GM12878 (cell line): ENCODE measurements at regions not wholly inside any gene's neighbourhood (a gene's known extent, or its start where the extent isn't known, plus 50 kb on each side); places are given as distances from the start of the nearest gene placed in this dataset.

ENCODE experiments used
- ATAC-seq: fragments of 200-7000 bp; cut with Tn5 transposase; 3 replicates; pipeline ENCODE4 v1.9.1; 2020; ENCODE audit warnings: mild to moderate bottlenecking, moderate library complexity
- BruUV-seq: library from RNA; stranded (reverse); fragments of 400-500 nt; replicated peaks from 2 replicates; lab custom pipeline; 2021; lab: Mats Ljungman, UMichigan
- CTCF ChIA-PET: fragments of 300-600 bp; sonication (Branson Sonifier 250); formaldehyde crosslinking; extraction: SDS; loops from one replicate; lab custom pipeline; 2021; ENCODE audit warnings: inconsistent platforms; lab: Yijun Ruan, JAX
- POLR2A ChIA-PET: fragments of 350-600 bp; formaldehyde crosslinking; extraction: SDS; loops from one replicate; lab custom pipeline; 2021; ENCODE audit warnings: inconsistent platforms; lab: Charles Lee
- RAD21 ChIA-PET: fragments of 300-600 bp; sonication (Branson Sonifier 250); formaldehyde crosslinking; loops from one replicate; lab custom pipeline; 2023; ENCODE audit warnings: antibody characterized with exemption; ENCODE audit not compliant: unreplicated experiment; lab: Charles Lee
- SMC1A ChIA-PET: fragments of 300-600 bp; sonication (Branson Sonifier 250); formaldehyde crosslinking; loops from one replicate; lab custom pipeline; 2023; ENCODE audit not compliant: unreplicated experiment, uncharacterized antibody; lab: Charles Lee
- DNase-seq: peaks from one replicate; pipeline ENCODE4 v3.0.0-alpha.2; 2011; ENCODE audit warnings: low read depth, low spot score
- FAIRE-seq: peaks from 3 replicates; lab custom pipeline; 2011; peaks lifted over from hg19 to GRCh38; lab: Jason Lieb, UNC
- H2AFZ ChIP-seq: 2 replicates; pipeline ENCODE4 v1.6.0; 2011; ENCODE audit warnings: low read depth, low read length, control low read depth; ENCODE audit not compliant: control insufficient read depth
- H3K27ac ChIP-seq: 2 replicates; pipeline ENCODE4 v1.5.1; 2011; ENCODE audit warnings: control low read depth; ENCODE audit not compliant: control insufficient read depth, insufficient read depth
- H3K27me3 ChIP-seq, 2 experiments: replicated peaks in 1 of 2; 2 replicates each; pipeline versions ENCODE4 v1.6.0 to v1.6.1; 2011; ENCODE audit warnings: low read length in 1 of 2; ENCODE audit not compliant: control insufficient read depth in 2 of 2, insufficient read depth in 2 of 2
- H3K36me3 ChIP-seq, 2 experiments: 2 replicates each; pipeline ENCODE4 v1.5.1; 2011; ENCODE audit warnings: low read length in 1 of 2; ENCODE audit not compliant: control insufficient read depth in 2 of 2, insufficient read depth in 2 of 2
- H3K4me1 ChIP-seq: 2 replicates; pipeline ENCODE4 v1.6.1; 2011; ENCODE audit warnings: mild to moderate bottlenecking, low read length, moderate library complexity, mixed read lengths; ENCODE audit not compliant: control insufficient read depth, insufficient read depth
- H3K4me2 ChIP-seq: 2 replicates; pipeline ENCODE4 v1.6.0; 2011; ENCODE audit warnings: control low read depth; ENCODE audit not compliant: control insufficient read depth, insufficient read depth
- H3K4me3 ChIP-seq: fragments of 200-600 bp; sonication (generic); 2 replicates; pipeline ENCODE4 v1.5.1; 2016
- H3K79me2 ChIP-seq: 2 replicates; pipeline ENCODE4 v1.6.0; 2011; ENCODE audit warnings: low read length; ENCODE audit not compliant: control insufficient read depth, insufficient read depth
- H3K9ac ChIP-seq: 2 replicates; pipeline ENCODE4 v1.8.0; 2011; ENCODE audit warnings: low read length, control low read depth, mixed read lengths; ENCODE audit not compliant: control insufficient read depth, insufficient read depth
- H3K9me3 ChIP-seq: replicated peaks from 3 replicates; pipeline ENCODE4 v1.5.1; 2011; ENCODE audit warnings: mild to moderate bottlenecking, low read length; ENCODE audit not compliant: control insufficient read depth, insufficient read depth
- H4K20me1 ChIP-seq: 2 replicates; pipeline ENCODE4 v1.6.0; 2011; ENCODE audit not compliant: control insufficient read depth, insufficient read depth
- KLF5 ChIP-seq: fragments of 450-650 bp; IDR thresholded peaks from 2 replicates; pipeline ENCODE4 v1.6.1; 2014; ENCODE audit warnings: mild to moderate bottlenecking; ENCODE audit not compliant: partially characterized antibody
- MEF2A ChIP-seq: IDR thresholded peaks from 2 replicates; pipeline ENCODE4 v1.6.1; 2011; ENCODE audit warnings: low read depth, mild to moderate bottlenecking, low read length, moderate library complexity; ENCODE audit not compliant: insufficient read depth
- POLR2A ChIP-seq: IDR thresholded peaks from 2 replicates; pipeline ENCODE4 v1.6.1; 2011; ENCODE audit warnings: low read depth, mild to moderate bottlenecking, low read length
- POU2F2 ChIP-seq: IDR thresholded peaks from 3 replicates; pipeline ENCODE4 v1.6.1; 2011; ENCODE audit warnings: low read depth, mild to moderate bottlenecking, low read length, borderline replicate concordance
- SMAD1 ChIP-seq: fragments of 450-650 bp; IDR thresholded peaks from 2 replicates; pipeline ENCODE4 v1.6.1; 2018; ENCODE audit warnings: mild to moderate bottlenecking, low read depth; ENCODE audit not compliant: partially characterized antibody
- SUPT20H ChIP-seq: IDR thresholded peaks from 2 replicates; pipeline ENCODE4 v1.6.1; 2011; ENCODE audit warnings: low read depth, mild to moderate bottlenecking, low read length, moderate library complexity, borderline replicate concordance; ENCODE audit not compliant: control insufficient read depth
- ZNF24 ChIP-seq: fragments of 450-650 bp; IDR thresholded peaks from 2 replicates; pipeline ENCODE4 v1.6.1; 2017; ENCODE audit warnings: antibody characterized with exemption, mild to moderate bottlenecking
- ZNF384 ChIP-seq: IDR thresholded peaks from 2 replicates; pipeline ENCODE4 v1.6.1; 2012; ENCODE audit warnings: low read depth, mild to moderate bottlenecking, low read length, improper control_type of control experiment, borderline replicate concordance
- ZNF622 ChIP-seq: fragments of 450-650 bp; IDR thresholded peaks from 2 replicates; pipeline ENCODE4 v1.6.1; 2017; ENCODE audit warnings: mild to moderate bottlenecking, inconsistent platforms
- ZSCAN29 ChIP-seq: fragments of 450-650 bp; IDR thresholded peaks from 2 replicates; pipeline ENCODE4 v1.6.1; 2017; ENCODE audit warnings: mild to moderate bottlenecking, moderate library complexity
- WGBS: methylation state at CpG from one replicate; pipeline ENCODE4 v1.1.6; 2016; ENCODE audit warnings: low lambda C conversion rate; ENCODE audit not compliant: insufficient replicate concordance, insufficient coverage; ENCODE audit errors: missing lambda C conversion rate; 5-methylcytosine and 5-hydroxymethylcytosine counted together
- in situ Hi-C: fragments of 300-500 bp; cut with MboI; formaldehyde crosslinking; loops from 9 replicates; pipeline ENCODE4 v1.14.3; 2018; ENCODE audit warnings: mixed read lengths
- intact Hi-C: fragments of 100-400 bp; cut with micrococcal nuclease; formaldehyde crosslinking; loops from one replicate; pipeline ENCODE4 v1.14.2; 2022; ENCODE audit not compliant: unreplicated experiment
- TF ChIP-seq, protein P1 (sequence below): fragments of 450-650 bp; IDR thresholded peaks from 2 replicates; pipeline ENCODE4 v1.6.1; 2016; ENCODE audit warnings: mild to moderate bottlenecking, moderate library complexity, borderline replicate concordance
- TF ChIP-seq, protein P2 (sequence below): fragments of 450-650 bp; IDR thresholded peaks from 2 replicates; pipeline ENCODE4 v1.6.1; 2018; ENCODE audit warnings: borderline replicate concordance, mild to moderate bottlenecking; ENCODE audit not compliant: partially characterized antibody
- TF ChIP-seq, protein P3 (sequence below), 3 experiments: IDR thresholded peaks in 2 of 3; conservative IDR thresholded peaks in 1 of 3; 2 replicates each; pipeline ENCODE4 v1.5.1; 2011; ENCODE audit warnings: low read depth in 3 of 3, low read length in 3 of 3, mild to moderate bottlenecking in 3 of 3, control low read depth in 2 of 3, moderate library complexity in 2 of 3, inconsistent platforms in 1 of 3, mixed read lengths in 1 of 3; ENCODE audit not compliant: control insufficient read depth in 2 of 3, insufficient read depth in 1 of 3; ENCODE audit errors: extremely low read depth in 1 of 3

DNA sequence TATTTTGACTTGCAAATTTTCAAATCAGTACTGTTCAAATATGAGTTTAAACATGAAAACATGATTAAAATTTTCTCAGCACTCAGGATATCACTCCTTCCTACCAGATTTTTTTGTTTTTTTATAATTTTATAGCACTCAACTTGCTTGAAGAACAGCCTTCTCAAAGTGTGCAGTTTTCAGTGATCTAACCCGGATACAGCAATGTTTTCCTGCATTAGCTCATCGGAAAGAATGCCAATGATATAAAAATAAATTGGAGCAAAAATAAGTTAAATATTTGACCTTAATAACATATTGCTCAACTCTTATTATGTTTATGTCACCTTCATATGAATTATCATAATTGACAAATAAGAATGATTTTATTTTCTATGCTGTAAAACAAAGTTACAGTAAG is 766.8 kb downstream of the USP25 start (continued):
- TF ChIP-seq, protein P1, sequence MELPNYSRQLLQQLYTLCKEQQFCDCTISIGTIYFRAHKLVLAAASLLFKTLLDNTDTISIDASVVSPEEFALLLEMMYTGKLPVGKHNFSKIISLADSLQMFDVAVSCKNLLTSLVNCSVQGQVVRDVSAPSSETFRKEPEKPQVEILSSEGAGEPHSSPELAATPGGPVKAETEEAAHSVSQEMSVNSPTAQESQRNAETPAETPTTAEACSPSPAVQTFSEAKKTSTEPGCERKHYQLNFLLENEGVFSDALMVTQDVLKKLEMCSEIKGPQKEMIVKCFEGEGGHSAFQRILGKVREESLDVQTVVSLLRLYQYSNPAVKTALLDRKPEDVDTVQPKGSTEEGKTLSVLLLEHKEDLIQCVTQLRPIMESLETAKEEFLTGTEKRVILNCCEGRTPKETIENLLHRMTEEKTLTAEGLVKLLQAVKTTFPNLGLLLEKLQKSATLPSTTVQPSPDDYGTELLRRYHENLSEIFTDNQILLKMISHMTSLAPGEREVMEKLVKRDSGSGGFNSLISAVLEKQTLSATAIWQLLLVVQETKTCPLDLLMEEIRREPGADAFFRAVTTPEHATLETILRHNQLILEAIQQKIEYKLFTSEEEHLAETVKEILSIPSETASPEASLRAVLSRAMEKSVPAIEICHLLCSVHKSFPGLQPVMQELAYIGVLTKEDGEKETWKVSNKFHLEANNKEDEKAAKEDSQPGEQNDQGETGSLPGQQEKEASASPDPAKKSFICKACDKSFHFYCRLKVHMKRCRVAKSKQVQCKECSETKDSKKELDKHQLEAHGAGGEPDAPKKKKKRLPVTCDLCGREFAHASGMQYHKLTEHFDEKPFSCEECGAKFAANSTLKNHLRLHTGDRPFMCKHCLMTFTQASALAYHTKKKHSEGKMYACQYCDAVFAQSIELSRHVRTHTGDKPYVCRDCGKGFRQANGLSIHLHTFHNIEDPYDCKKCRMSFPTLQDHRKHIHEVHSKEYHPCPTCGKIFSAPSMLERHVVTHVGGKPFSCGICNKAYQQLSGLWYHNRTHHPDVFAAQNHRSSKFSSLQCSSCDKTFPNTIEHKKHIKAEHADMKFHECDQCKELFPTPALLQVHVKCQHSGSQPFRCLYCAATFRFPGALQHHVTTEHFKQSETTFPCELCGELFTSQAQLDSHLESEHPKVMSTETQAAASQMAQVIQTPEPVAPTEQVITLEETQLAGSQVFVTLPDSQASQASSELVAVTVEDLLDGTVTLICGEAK: no peak
- no peak for TF ChIP-seq MEF2A
- no peak for TF ChIP-seq SMAD1

DNA sequence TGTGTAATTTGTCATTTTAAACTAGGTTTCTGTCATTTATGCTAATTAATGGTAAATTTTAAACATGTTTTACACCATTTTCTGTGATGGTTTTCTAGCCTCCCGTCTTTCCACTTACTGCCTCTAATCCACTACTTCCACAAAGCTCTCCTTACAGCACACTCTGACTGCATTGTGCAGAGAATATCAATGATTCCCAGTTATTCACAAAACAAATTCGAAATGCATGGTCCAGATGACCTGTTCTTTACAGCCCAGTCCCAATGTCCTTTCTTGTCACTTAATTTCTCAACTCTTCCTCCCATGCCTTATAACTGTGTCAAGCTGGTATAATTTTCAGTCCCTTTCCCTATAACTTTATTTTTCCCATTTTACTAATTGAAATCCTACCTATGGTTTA is 770.5 kb downstream of the USP25 start:
- intact Hi-C loops: no loop called here
- ChIA-PET POLR2A (no interaction called here), SMC1A (no interaction called here), CTCF (no interaction called here), RAD21 (no interaction called here)
- BruUV-seq: no TSS peak
- FAIRE-seq (no peak), DNase-seq (no peak), ATAC-seq (no peak)
- no peak overlapping the region for H3K4me2 ChIP-seq
- H3K36me3 ChIP-seq: no peaks in the 10 kb centered on the region
- H2AFZ ChIP-seq: no peak overlapping the region
- no peak overlapping the region for H3K27ac ChIP-seq
- H3K4me1 ChIP-seq: no peaks in the 10 kb centered on the region
- in situ Hi-C loops: no loop called here
- H3K79me2 ChIP-seq: no peaks in the 10 kb centered on the region
- no peaks in the 10 kb centered on the region for H3K9me3 ChIP-seq
- no peaks in the 10 kb centered on the region for H3K27me3 ChIP-seq
- H4K20me1 ChIP-seq: no peaks in the 10 kb centered on the region
- 3% methylated on average over 2 of the region's 2 CpGs for WGBS
- no peak overlapping the region for H3K9ac ChIP-seq
- no peak overlapping the region for H3K4me3 ChIP-seq
- TF ChIP-seq, protein P2, sequence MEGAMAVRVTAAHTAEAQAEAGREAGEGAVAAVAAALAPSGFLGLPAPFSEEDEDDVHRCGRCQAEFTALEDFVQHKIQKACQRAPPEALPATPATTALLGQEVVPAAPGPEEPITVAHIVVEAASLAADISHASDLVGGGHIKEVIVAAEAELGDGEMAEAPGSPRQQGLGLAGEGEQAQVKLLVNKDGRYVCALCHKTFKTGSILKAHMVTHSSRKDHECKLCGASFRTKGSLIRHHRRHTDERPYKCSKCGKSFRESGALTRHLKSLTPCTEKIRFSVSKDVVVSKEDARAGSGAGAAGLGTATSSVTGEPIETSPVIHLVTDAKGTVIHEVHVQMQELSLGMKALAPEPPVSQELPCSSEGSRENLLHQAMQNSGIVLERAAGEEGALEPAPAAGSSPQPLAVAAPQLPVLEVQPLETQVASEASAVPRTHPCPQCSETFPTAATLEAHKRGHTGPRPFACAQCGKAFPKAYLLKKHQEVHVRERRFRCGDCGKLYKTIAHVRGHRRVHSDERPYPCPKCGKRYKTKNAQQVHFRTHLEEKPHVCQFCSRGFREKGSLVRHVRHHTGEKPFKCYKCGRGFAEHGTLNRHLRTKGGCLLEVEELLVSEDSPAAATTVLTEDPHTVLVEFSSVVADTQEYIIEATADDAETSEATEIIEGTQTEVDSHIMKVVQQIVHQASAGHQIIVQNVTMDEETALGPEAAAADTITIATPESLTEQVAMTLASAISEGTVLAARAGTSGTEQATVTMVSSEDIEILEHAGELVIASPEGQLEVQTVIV: no peak
- no peak for TF ChIP-seq POU2F2
- no peak for TF ChIP-seq ZNF24
- no peak for TF ChIP-seq ZNF622
- no peak for TF ChIP-seq KLF5
- TF ChIP-seq, protein P3, sequence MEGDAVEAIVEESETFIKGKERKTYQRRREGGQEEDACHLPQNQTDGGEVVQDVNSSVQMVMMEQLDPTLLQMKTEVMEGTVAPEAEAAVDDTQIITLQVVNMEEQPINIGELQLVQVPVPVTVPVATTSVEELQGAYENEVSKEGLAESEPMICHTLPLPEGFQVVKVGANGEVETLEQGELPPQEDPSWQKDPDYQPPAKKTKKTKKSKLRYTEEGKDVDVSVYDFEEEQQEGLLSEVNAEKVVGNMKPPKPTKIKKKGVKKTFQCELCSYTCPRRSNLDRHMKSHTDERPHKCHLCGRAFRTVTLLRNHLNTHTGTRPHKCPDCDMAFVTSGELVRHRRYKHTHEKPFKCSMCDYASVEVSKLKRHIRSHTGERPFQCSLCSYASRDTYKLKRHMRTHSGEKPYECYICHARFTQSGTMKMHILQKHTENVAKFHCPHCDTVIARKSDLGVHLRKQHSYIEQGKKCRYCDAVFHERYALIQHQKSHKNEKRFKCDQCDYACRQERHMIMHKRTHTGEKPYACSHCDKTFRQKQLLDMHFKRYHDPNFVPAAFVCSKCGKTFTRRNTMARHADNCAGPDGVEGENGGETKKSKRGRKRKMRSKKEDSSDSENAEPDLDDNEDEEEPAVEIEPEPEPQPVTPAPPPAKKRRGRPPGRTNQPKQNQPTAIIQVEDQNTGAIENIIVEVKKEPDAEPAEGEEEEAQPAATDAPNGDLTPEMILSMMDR (IDR thresholded peaks at IDR 0.05 in 2 of 3, conservative IDR thresholded peaks at IDR 0.05 in 1 of 3; ENCODE audit: control insufficient read depth in 2 of 3, extremely low read depth in 1 of 3, insufficient read depth in 1 of 3, low read depth in 3 of 3, low read length in 3 of 3): no peak
- TF ChIP-seq POLR2A: no peak
- TF ChIP-seq ZSCAN29: no peak
- TF ChIP-seq ZNF384: no peak
- TF ChIP-seq SUPT20H: no peak
